RWPE2 (cell line): ENCODE measurements at regions not wholly inside any gene's neighbourhood (a gene's known extent, or its start where the extent isn't known, plus 50 kb on each side); places are given as distances from the start of the nearest gene placed in this dataset.
"Not testable (repeated sequence)": the region's sequence is repeated elsewhere in the genome, so short reads cannot be mapped to it uniquely, and the experiment has no call there.

Experiments used
- ATAC-seq: fragments of 200-7000 bp; cut with Tn5 transposase; 3 replicates; pipeline ENCODE4 v1.9.1; 2021; ENCODE audit warnings: low read depth
- DNase-seq: peaks from one replicate; pipeline ENCODE4 v3.0.0-alpha.2; 2020; ENCODE audit warnings: low spot score
- H3K27ac ChIP-seq: fragments of 450-650 bp; 2 replicates; pipeline ENCODE4 v1.5.1; 2017; ENCODE audit warnings: mild to moderate bottlenecking; ENCODE audit not compliant: poor library complexity, severe bottlenecking
- H3K27me3 ChIP-seq: fragments of 250-450 bp; sonication (Bioruptor Pico); 2 replicates; pipeline ENCODE4 v1.5.1; 2021; ENCODE audit warnings: mild to moderate bottlenecking, moderate library complexity; ENCODE audit not compliant: insufficient read depth, poor library complexity, severe bottlenecking
- H3K36me3 ChIP-seq: fragments of 250-450 bp; sonication (Bioruptor Pico); 2 replicates; pipeline ENCODE4 v1.5.1; 2020; ENCODE audit warnings: low read depth, mild to moderate bottlenecking, moderate library complexity
- H3K4me1 ChIP-seq: fragments of 250-450 bp; sonication (Bioruptor Pico); 2 replicates; pipeline ENCODE4 v1.5.1; 2021; ENCODE audit warnings: mild to moderate bottlenecking, moderate library complexity; ENCODE audit not compliant: insufficient read depth, poor library complexity, severe bottlenecking
- H3K4me3 ChIP-seq: fragments of 250-450 bp; sonication (Bioruptor Pico); 2 replicates; pipeline ENCODE4 v1.5.1; 2021; ENCODE audit warnings: mild to moderate bottlenecking, moderate library complexity; ENCODE audit not compliant: severe bottlenecking
- H3K9me3 ChIP-seq: fragments of 250-450 bp; sonication (Bioruptor Pico); 2 replicates; pipeline ENCODE4 v1.5.1; 2021; ENCODE audit warnings: mild to moderate bottlenecking, moderate library complexity; ENCODE audit not compliant: severe bottlenecking
- CTCF ChIP-seq: fragments of 450-650 bp; IDR thresholded peaks from one replicate; pipeline ENCODE4 v1.5.1; 2017; ENCODE audit warnings: mild to moderate bottlenecking, moderate library complexity; ENCODE audit not compliant: poor library complexity, severe bottlenecking

DNA sequence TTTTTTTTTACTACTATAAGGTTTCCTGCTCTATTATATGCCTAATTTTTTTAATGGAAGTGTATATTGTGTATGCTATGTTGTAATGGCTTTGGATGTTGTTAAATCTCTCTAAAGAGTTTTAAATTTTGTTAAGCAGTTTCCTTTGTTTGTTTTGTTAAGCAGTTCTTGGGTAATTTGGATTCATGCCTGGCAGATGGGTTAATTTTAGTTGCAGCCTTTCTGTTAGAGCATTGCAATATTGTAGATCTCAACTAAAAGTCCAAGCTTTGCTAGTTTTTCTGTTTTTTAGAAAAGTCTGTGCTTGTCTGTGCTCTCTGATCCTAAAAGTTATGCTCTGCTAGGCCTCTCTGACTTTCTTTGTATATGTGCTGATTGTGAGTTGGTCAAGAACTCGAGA lies 1229.0 kb upstream of the NRXN1 start:
- DNase-seq (no peak), ATAC-seq (no peak)
- no peak for TF ChIP-seq CTCF
- H3K4me1 ChIP-seq = no peaks in the 10 kb centered on the region
- no peaks in the 10 kb centered on the region for H3K9me3 ChIP-seq
- no peaks in the 10 kb centered on the region for H3K27me3 ChIP-seq
- H3K27ac ChIP-seq = no peak overlapping the region
- no peaks in the 10 kb centered on the region for H3K36me3 ChIP-seq
- no peak overlapping the region for H3K4me3 ChIP-seq

- DNase-seq, H3K27ac ChIP-seq, ATAC-seq, H3K4me3 ChIP-seq, H3K4me1 ChIP-seq, H3K36me3 ChIP-seq, H3K9me3 ChIP-seq, H3K27me3 ChIP-seq: not testable (repeated sequence)
Measured at GRCh38 chr2:52258967-52259366, 1227.0 kb upstream of the NRXN1 start.

- TF ChIP-seq CTCF = no peak
- Histone ChIP-seq H3K9me3 (no peaks in the 10 kb centered on the region), H3K4me1 (no peaks in the 10 kb centered on the region), H3K36me3 (no peaks in the 10 kb centered on the region), H3K27ac (no peak overlapping the region), H3K27me3 (no peaks in the 10 kb centered on the region), H3K4me3 (no peak overlapping the region)
- no peak for ATAC-seq
- DNase-seq = no peak
Measured at GRCh38 chr2:52258038-52258437, 1226.1 kb upstream of the NRXN1 start.

DNA sequence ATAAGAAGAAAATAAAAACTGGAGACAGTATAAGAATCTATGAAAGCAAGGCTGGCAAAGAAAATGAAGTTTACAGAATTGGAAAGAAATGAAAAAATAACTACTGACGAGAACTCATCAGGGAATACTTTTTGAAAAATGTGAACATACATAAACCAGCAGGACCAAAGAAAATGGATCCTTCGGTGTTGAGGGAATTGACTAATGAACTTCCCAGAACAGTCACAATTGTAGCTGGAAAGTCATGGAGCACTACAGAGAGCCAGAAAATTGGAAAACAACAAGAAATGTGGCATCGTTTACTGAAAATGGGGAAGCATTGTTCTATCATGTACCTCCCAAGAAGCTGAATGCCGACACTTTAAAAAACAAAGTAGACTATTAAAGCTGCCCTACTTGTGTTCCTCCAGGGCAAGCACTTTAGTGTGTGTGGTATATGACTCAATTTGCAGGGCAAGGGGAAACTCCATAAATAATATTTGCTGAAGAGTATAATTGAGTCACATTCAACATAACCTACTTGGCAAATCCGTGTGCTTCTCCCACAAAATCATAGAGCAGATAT lies 1221.6 kb upstream of the NRXN1 start:
- Histone ChIP-seq H3K27me3 (no peaks in the 10 kb centered on the region), H3K9me3 (no peaks in the 10 kb centered on the region), H3K4me1 (no peaks in the 10 kb centered on the region), H3K36me3 (no peaks in the 10 kb centered on the region), H3K27ac (no peak overlapping the region), H3K4me3 (no peak overlapping the region)
- TF ChIP-seq CTCF = no peak
- DNase-seq (no peak), ATAC-seq (no peak)

- no peak overlapping the region for H3K27ac ChIP-seq
- no peaks in the 10 kb centered on the region for H3K36me3 ChIP-seq
- ATAC-seq (no peak), DNase-seq (no peak)
- no peak overlapping the region for H3K4me3 ChIP-seq
- H3K9me3 ChIP-seq = no peaks in the 10 kb centered on the region
- peaks cover 9% of the 10 kb centered on the region for H3K27me3 ChIP-seq
- no peaks in the 10 kb centered on the region for H3K4me1 ChIP-seq
- no peak for TF ChIP-seq CTCF
Measured at GRCh38 chr2:52238782-52239181, 1206.8 kb upstream of the NRXN1 start.
